OCI-LY3 (cell line): ENCODE measurements at regions not wholly inside any gene's neighbourhood (a gene's known extent, or its start where the extent isn't known, plus 50 kb on each side); places are given as distances from the start of the nearest gene placed in this dataset.

Experiments used
- CTCF ChIP-seq: fragments of 200-600, 300-600 bp; sonication (generic); IDR thresholded peaks from 2 replicates; pipeline ENCODE4 v1.5.1; 2014; ENCODE audit warnings: antibody characterized with exemption, low read length, low read depth
- EZH2phosphoT487 ChIP-seq: fragments of 200-600 bp; shearing (Covaris generic); IDR thresholded peaks from 2 replicates; pipeline ENCODE4 v1.6.1; 2018; ENCODE audit warnings: antibody characterized with exemption, mixed run types, low read depth

GRCh38 chr13:80118099-80118498 is 222.8 kb downstream of the SPRY2 start:
- TF ChIP-seq CTCF (no peak), EZH2phosphoT487 (no peak)
